Esophagus muscularis mucosa (tissue), 4 donors: ENCODE measurements at regions not wholly inside any gene's neighbourhood (a gene's known extent, or its start where the extent isn't known, plus 50 kb on each side); places are given as distances from the start of the nearest gene placed in this dataset.
A peak's percentile ranks its signal among the peaks of the same experiment; 100 is the strongest.
"Not testable (repeated sequence)": the region's sequence is repeated elsewhere in the genome, so short reads cannot be mapped to it uniquely, and the experiment has no call there.

Source experiments
- DNase-seq: peaks from one replicate; pipeline ENCODE4 v3.0.0-alpha.2; 2017; ENCODE audit errors: extremely low spot score
- H3K27ac ChIP-seq, 4 donors: fragments of 200-600 bp; sonication (generic); replicated peaks in 1 of 4; 1 replicate in 3 of 4; 2 replicates in 1 of 4; pipeline ENCODE4 v1.5.1; 2016 to 2019; ENCODE audit warnings: mild to moderate bottlenecking in 1 of 4
- H3K27me3 ChIP-seq, 4 donors: fragments of 200-600 bp; sonication (generic); one replicate each; pipeline versions ENCODE4 v1.5.1 to v1.6.0; 2016 to 2019
- H3K36me3 ChIP-seq, 4 donors: fragments of 200-600 bp; sonication (generic); one replicate each; pipeline ENCODE4 v1.5.1; 2016 to 2019
- H3K4me1 ChIP-seq, 4 donors: fragments of 200-600 bp; sonication (generic); one replicate each; pipeline ENCODE4 v1.5.1; 2016 to 2019
- H3K4me3 ChIP-seq, 4 donors: fragments of 200-600 bp; sonication (generic); 1 replicate in 2 of 4; 2 replicates in 2 of 4; pipeline ENCODE4 v1.5.1; 2016 to 2019; ENCODE audit warnings: mild to moderate bottlenecking in 4 of 4, moderate library complexity in 1 of 4
- H3K9me3 ChIP-seq, 4 donors: fragments of 200-600 bp; sonication (generic); 1 replicate in 3 of 4; 2 replicates in 1 of 4; pipeline ENCODE4 v1.5.1; 2016 to 2019
- WGBS: methylation state at CpG from one replicate; pipeline ENCODE4 v1.1.5; 2018; 5-methylcytosine and 5-hydroxymethylcytosine counted together
- intact Hi-C: fragments of 100-400 bp; cut with DNase I; formaldehyde crosslinking; loops from one replicate; pipeline ENCODE4 v1.15.1; 2023
- TF ChIP-seq, protein P1 (sequence below), 3 experiments: fragments of 200-600 bp in 2 of 3; fragments of 450-650 bp in 1 of 3; sonication (generic) in 2 of 3; IDR thresholded peaks; one replicate each; pipeline ENCODE4 v1.5.1; 2017 to 2019; ENCODE audit warnings: antibody characterized with exemption in 3 of 3, mild to moderate bottlenecking in 2 of 3, moderate library complexity in 1 of 3

DNA sequence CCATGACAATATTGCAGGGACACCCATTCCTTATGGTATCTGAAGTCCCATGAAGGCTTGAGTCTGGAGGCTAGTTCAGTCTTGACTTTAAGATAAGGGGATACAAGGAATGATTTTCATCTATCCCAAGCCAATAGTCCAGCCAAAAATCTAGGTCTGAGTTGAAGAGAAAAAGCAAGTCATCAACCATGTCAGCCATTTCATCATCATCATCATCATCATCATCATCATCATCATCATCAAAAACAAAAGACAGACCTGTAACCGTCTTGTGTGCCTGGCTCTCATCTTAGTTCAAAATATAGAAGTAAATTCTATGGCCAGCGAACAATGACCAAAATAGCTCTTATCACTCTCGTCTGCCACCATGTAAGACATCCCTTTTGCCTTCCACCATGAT lies 59.5 kb upstream of the FAM90A26 start:
- H3K9me3 ChIP-seq, H3K27me3 ChIP-seq, H3K27ac ChIP-seq, H3K4me3 ChIP-seq, DNase-seq, H3K36me3 ChIP-seq, H3K4me1 ChIP-seq, intact Hi-C loops: not testable (repeated sequence)
- WGBS, result 87% methylated on average over 2 of the region's 3 CpGs

DNA sequence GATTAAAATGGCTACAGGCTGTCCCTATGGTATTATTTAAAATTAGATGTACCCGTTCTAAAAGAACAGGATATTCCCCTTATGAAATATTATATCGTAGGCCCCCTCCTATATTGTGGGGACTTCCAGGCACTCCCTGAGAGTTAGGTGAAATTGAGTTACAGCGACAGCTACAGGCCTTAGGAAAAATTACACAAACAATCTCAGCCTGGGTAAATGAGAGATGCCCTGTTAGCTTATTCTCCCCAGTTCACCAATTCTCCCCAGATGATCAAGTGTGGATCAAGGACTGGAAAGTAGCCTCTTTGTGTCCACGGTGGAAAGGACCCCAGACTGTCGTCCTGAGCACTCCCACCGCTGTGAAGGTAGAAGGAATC lies 67.1 kb upstream of the FAM90A26 start:
- H3K4me3 ChIP-seq, H3K4me1 ChIP-seq, H3K27ac ChIP-seq, H3K36me3 ChIP-seq, DNase-seq, intact Hi-C loops, H3K9me3 ChIP-seq, H3K27me3 ChIP-seq: not testable (repeated sequence)
- 35% methylated on average over 6 of the region's 6 CpGs for WGBS
- TF ChIP-seq, protein P1, sequence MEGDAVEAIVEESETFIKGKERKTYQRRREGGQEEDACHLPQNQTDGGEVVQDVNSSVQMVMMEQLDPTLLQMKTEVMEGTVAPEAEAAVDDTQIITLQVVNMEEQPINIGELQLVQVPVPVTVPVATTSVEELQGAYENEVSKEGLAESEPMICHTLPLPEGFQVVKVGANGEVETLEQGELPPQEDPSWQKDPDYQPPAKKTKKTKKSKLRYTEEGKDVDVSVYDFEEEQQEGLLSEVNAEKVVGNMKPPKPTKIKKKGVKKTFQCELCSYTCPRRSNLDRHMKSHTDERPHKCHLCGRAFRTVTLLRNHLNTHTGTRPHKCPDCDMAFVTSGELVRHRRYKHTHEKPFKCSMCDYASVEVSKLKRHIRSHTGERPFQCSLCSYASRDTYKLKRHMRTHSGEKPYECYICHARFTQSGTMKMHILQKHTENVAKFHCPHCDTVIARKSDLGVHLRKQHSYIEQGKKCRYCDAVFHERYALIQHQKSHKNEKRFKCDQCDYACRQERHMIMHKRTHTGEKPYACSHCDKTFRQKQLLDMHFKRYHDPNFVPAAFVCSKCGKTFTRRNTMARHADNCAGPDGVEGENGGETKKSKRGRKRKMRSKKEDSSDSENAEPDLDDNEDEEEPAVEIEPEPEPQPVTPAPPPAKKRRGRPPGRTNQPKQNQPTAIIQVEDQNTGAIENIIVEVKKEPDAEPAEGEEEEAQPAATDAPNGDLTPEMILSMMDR (IDR thresholded peaks at IDR 0.05), result peak in 1 of 3 experiments; percentile 28

DNA sequence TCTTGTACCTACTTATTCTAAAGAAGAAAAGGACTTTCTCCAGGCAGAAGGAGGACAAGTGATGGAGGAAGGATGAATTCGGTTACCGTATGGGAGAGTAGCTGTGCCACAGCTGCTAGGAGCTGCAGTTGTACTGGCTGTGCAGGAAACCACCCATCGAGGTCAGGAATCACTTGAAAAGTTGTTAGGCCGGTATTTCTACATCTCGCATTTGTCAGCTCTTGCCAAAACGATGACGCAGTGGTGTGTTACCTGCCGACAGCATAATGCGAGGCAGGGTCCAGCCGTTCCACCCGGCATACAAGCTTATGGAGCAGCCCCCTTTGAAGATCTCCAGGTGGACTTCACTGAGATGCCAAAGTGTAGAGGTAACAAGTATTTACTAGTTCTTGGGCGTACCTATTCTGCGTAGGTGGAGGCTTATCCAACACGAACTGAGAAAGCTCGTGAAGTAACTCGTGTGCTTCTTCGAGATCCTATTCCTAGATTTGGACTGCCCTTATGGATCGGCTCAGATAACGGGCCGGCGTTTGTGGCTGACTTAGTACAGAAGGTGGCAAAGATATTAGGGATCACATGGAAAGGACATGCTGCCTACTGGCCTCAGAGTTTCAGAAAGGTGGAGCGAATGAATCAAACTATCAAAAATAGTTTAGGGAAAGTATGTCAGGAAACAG lies 67.6 kb upstream of the FAM90A26 start:
- WGBS, result 90% methylated on average over 21 of the region's 22 CpGs
- DNase-seq, H3K27ac ChIP-seq, H3K9me3 ChIP-seq, H3K36me3 ChIP-seq, H3K4me1 ChIP-seq, H3K27me3 ChIP-seq, intact Hi-C loops, H3K4me3 ChIP-seq: not testable (repeated sequence)

DNA sequence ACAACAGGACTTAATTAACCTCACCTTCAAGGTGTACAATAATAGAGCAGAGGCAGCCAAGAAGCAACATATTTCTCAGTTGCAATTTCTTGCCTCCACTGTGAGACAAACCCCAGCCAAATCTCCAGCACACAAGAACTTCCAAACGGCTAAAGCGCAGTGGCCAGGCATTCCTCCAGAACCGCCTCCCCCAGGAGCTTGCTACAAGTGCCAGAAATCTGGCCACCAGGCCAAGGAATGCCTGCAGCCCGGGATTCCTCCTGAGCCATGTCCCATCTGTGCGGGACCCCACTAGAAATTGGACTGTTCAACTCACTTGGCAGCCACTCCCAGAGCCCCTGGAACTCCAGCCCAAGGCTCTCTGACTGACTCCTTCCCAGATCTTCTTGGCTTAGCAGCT lies 73.9 kb upstream of the FAM90A26 start:
- H3K27ac ChIP-seq, H3K9me3 ChIP-seq, H3K27me3 ChIP-seq, H3K36me3 ChIP-seq, intact Hi-C loops, H3K4me1 ChIP-seq, DNase-seq, H3K4me3 ChIP-seq: not testable (repeated sequence)
- WGBS, result no CpG with 5 or more reads among the region's 5 CpGs

DNA sequence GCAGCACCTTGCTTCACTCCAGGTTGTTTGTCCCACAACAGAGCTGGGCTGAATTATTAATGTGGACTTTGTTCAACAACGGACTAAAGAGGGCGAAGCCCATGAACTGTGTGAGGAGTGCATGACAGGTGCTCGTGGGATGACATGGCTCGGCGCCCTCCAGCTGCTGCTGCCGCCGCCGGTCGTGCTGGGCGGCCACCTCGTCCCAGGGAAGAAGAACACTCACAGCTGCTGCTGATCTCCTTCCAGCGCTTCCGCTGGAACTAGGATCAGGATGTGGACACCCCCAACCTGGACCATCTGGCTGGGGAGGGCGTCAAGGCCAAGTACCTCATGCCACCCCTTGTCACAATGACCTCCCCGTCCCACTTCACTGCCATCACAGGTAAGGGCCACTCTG lies 91.4 kb upstream of the FAM90A26 start:
- H3K27ac ChIP-seq, H3K4me3 ChIP-seq, H3K27me3 ChIP-seq, intact Hi-C loops, H3K36me3 ChIP-seq, DNase-seq, H3K4me1 ChIP-seq: not testable (repeated sequence)
- WGBS, result 93% methylated on average over 8 of the region's 15 CpGs
- peaks cover 0 to 10% (median 0%) of the 10 kb centered on the region in 4 donors for H3K9me3 ChIP-seq

DNA sequence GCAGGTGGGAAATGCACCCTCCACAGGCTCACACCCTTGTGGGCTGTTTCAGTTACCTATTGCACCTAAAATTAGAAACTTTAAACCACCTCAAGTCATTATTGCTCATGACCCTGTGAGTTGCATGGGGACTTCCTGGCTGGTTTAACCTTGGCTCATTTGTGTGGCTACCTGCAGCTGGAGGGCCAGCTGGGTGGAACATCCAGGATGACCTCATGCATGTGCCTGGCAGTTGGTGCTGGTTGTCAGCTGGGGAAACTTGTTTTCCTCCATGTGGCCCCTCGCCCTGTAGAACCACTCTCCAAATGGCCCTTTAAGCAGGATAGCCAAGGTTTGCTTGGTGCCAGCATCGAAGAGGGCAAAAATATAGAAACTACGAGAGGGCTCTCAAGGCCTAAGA lies 93.2 kb upstream of the FAM90A26 start:
- intact Hi-C loops, H3K4me1 ChIP-seq, H3K27ac ChIP-seq, H3K36me3 ChIP-seq, H3K27me3 ChIP-seq, H3K4me3 ChIP-seq, DNase-seq: not testable (repeated sequence)
- WGBS, result 85% methylated on average over 3 of the region's 3 CpGs
- H3K9me3 ChIP-seq, result peaks cover 0 to 10% (median 0%) of the 10 kb centered on the region in 4 donors

DNA sequence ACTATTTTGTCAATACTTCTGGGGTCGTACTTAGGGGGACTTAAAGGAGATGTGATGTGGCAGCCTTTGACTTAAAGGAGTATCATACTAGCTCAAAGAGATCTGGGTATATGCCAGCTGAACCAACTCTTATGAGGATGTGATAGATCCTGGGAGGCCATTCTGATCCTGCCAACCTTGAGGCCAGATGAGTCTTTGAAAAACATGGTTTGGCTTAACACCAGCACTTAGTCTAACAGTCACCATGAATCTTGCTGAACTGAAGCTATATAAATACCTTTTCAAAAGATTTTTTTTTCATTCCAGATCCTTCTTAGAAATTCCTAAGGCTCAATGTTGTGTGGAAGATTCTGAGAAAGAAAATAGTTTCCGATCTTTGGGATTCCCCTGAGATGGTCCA lies 93.7 kb upstream of the FAM90A26 start:
- intact Hi-C loops, H3K27ac ChIP-seq, H3K27me3 ChIP-seq, DNase-seq, H3K4me1 ChIP-seq, H3K4me3 ChIP-seq, H3K36me3 ChIP-seq: not testable (repeated sequence)
- WGBS, result 88% methylated on average over 2 of the region's 2 CpGs
- H3K9me3 ChIP-seq, result peaks cover 0 to 10% (median 0%) of the 10 kb centered on the region in 4 donors

DNA sequence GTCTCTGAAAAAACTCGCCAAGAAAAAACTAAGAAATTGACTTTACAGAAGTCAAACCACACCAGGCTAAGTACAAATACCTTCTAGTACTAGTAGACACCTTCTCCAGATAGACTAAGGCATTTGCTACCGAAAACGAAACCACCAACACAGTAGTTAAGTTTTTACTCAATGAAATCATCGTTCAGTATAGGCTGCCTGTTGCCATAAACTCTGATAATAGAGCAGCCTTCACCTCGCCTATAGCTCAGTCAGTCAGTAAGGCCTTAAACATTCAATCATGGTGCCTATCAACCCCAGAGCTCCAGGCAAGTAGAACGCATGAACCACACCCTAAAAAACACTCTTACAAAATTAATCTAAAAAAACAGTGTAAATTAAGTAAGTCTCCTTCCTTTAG lies 96.8 kb upstream of the FAM90A26 start:
- H3K4me3 ChIP-seq, H3K27me3 ChIP-seq, H3K27ac ChIP-seq, DNase-seq, H3K36me3 ChIP-seq, intact Hi-C loops, H3K9me3 ChIP-seq, H3K4me1 ChIP-seq: not testable (repeated sequence)
- 89% methylated on average over 6 of the region's 6 CpGs for WGBS

DNA sequence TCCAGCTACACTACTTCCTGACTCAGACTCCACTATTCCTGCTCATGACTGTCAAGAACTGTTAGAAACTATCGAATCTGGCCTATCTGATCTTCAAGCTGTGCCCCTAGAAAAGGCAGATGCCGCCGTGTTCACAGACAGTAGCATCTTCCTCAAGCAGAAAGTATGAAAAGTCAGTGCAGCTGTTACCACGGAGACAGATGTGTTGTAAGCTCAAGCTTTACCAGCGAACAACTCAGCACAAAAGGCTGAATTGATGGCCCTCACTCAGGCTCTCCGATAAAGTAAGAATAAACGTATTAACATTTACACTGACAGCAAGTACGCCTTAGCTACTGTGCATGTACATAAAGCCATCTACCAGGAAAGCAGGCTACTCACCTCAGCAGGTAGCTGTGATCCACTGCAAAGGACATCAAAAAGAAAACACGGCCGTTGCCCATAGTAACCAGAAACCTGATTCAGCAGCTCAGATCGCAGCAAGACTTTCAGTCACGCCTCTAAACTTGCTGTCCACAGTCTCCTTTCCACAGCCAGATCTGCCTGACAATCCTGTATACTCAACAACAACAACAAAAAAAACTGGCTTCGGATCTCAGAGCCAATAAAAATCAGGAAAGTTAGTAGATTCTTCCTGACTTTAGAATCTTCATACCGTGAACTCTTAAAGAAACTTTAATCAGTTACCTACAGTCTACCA lies 97.5 kb upstream of the FAM90A26 start:
- H3K9me3 ChIP-seq, intact Hi-C loops, H3K36me3 ChIP-seq, H3K4me1 ChIP-seq, H3K27ac ChIP-seq, H3K27me3 ChIP-seq, DNase-seq, H3K4me3 ChIP-seq: not testable (repeated sequence)
- 51% methylated on average over 14 of the region's 14 CpGs for WGBS

DNA sequence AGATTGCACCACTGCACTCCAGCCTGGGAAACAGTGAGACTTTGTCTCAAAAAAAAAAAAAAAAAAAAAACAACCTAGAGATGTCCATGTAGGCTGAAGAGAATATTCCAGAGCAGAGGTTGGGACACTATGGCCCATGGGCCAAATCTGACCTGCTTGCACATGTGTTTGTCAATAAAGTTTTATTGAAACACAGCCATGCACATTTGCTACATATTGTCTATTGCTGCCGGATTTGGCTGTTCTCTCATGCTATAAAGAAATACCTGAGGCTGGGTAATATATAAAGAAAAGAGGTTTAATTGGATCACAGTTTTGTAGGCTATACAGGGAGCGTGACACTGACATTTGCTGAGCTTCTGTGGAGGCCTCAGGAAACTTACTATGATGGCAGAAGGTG lies 102.3 kb upstream of the FAM90A26 start:
- H3K27ac ChIP-seq, H3K4me1 ChIP-seq, H3K27me3 ChIP-seq, DNase-seq, intact Hi-C loops, H3K4me3 ChIP-seq, H3K36me3 ChIP-seq: not testable (repeated sequence)
- WGBS, result 98% methylated on average over 2 of the region's 2 CpGs
- H3K9me3 ChIP-seq, result peaks cover 0 to 16% (median 0%) of the 10 kb centered on the region in 4 donors

DNA sequence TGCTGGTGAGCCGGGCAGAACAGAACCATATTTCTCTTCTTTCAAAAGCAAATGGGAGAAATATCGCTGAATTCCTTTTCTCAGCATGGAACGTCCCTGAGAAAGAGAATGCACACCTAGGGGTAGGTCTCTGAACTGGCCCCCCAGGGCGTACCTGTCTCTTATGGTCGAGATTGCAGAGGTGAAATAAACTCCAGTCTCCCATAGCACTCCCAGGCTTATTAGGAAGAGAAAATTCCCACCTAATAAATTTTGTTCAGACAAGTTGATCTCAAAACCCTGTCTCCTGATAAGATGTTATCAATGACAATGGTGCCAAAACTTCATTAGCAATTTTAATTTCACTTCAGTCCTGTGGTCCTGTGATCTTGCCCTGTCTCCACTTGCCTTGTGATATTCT lies 106.6 kb upstream of the FAM90A26 start:
- H3K36me3 ChIP-seq, H3K27me3 ChIP-seq, DNase-seq, H3K27ac ChIP-seq, H3K4me1 ChIP-seq, H3K4me3 ChIP-seq, intact Hi-C loops: not testable (repeated sequence)
- peaks cover 0 to 16% (median 0%) of the 10 kb centered on the region in 4 donors for H3K9me3 ChIP-seq
- 88% methylated on average over 5 of the region's 5 CpGs for WGBS

DNA sequence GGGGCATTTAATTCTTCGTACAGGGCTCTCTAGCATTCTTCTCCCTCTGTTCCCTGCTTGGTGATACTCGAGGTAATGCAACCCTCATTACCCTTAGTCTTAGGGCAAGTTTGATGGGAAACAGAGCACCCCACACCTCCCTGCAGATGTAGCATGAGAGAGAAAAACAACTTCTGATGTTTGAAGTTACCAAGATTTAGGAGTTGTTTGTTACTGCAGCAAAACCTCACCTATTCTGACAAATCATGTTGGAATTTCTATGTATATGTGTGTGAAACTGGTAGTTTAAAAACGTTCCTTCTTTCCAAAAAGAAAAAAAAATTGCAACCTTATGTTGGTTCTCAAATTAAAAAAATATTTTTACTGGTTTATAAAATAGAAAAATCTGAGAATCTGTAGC lies 145.3 kb upstream of the FAM90A26 start:
- intact Hi-C loops, H3K27me3 ChIP-seq, H3K4me3 ChIP-seq, H3K36me3 ChIP-seq, H3K9me3 ChIP-seq, H3K27ac ChIP-seq, H3K4me1 ChIP-seq: not testable (repeated sequence)
- 55% methylated on average over 3 of the region's 3 CpGs for WGBS
- peak; percentile 14 for DNase-seq
